ENCODE measurements at regions not wholly inside any gene's neighbourhood (a gene's known extent, or its start where the extent isn't known, plus 50 kb on each side); places are given as distances from the start of the nearest gene placed in this dataset.
"Not testable (repeated sequence)": the region's sequence is repeated elsewhere in the genome, so short reads cannot be mapped to it uniquely, and the experiment has no call there.

GRCh38 chr9:752201-752600 lies 89.3 kb upstream of the DMRT1 start:
- DNase-seq (no peak), ATAC-seq (ENCODE audit: poor library complexity) (no peak)
- Mint-ChIP-seq H3K27ac (no peak overlapping the region), H3K9me3 (no peaks in the 10 kb centered on the region), H3K4me1 (ENCODE audit: low read depth) (peaks cover 48% of the 10 kb centered on the region), H3K36me3 (ENCODE audit: low read depth) (no peaks in the 10 kb centered on the region), H3K27me3 (no peaks in the 10 kb centered on the region), H3K4me3 (no peak overlapping the region)
- H3K9me3 ChIP-seq (ENCODE audit: control insufficient read depth in 1 of 2, insufficient read depth in 1 of 2, low read length in 2 of 2) = no peaks in the 10 kb centered on the region
- TF ChIP-seq CTCF (IDR thresholded peaks at IDR 0.05) = no peak
- H3K4me1 ChIP-seq (ENCODE audit: insufficient read depth, low read length) = peaks cover 22% of the 10 kb centered on the region
- ChIA-PET CTCF (no interaction called here), POLR2A (no interaction called here)
- no peaks in the 10 kb centered on the region for H3K36me3 ChIP-seq (ENCODE audit: insufficient read depth, low read length)
- H3K4me3 ChIP-seq (ENCODE audit: low read length) = no peak overlapping the region
- H3K27ac ChIP-seq (ENCODE audit: low read depth in 1 of 2, low read length in 2 of 2) = no peak overlapping the region
- intact Hi-C loops (cut with DNase I, micrococcal nuclease) = no loop called here
- H3K27me3 ChIP-seq (ENCODE audit: control insufficient read depth in 1 of 2, insufficient read depth in 2 of 2, low read length in 2 of 2) = no peaks in the 10 kb centered on the region

DNA sequence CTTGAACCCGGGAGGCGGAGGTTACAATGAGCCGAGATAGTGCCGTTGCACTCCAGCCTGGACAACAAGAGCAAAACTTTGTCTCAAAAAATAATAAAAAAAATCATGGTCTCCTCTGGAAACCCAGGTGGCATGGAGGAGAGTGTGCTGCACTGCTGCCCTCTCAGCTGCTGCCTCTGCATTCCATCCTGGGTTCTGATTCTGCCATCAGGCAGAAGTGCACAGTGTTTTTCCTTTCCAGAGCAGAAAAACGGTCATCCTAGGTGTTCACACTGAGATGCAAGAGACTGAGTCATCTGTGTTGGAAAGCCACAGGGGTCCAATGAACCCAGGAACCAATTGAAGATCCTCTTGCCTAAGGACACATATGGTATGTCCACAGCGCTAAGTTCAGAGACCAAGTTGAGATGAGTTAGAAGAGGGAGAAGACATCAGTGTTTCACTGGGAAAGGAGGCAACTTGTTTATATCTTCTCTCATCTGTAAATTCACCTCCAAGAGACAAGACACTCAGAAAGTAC lies 88.8 kb upstream of the DMRT1 start:
- Mint-ChIP-seq H3K4me1 (ENCODE audit: low read depth) (peaks cover 42% of the 10 kb centered on the region), H3K4me3 (no peak overlapping the region), H3K27me3 (no peaks in the 10 kb centered on the region), H3K27ac (no peak overlapping the region), H3K9me3 (no peaks in the 10 kb centered on the region), H3K36me3 (ENCODE audit: low read depth) (no peaks in the 10 kb centered on the region)
- no peaks in the 10 kb centered on the region for H3K27me3 ChIP-seq (ENCODE audit: control insufficient read depth in 1 of 2, insufficient read depth in 2 of 2, low read length in 2 of 2)
- intact Hi-C loops (cut with DNase I, micrococcal nuclease) = no loop called here
- no peaks in the 10 kb centered on the region for H3K36me3 ChIP-seq (ENCODE audit: insufficient read depth, low read length)
- CTCF ChIA-PET = no interaction called here
- no peak overlapping the region for H3K27ac ChIP-seq (ENCODE audit: low read depth in 1 of 2, low read length in 2 of 2)
- DNase-seq (no peak), ATAC-seq (ENCODE audit: poor library complexity) (no peak)
- no peak for TF ChIP-seq CTCF (IDR thresholded peaks at IDR 0.05)
- peaks cover 22% of the 10 kb centered on the region for H3K4me1 ChIP-seq (ENCODE audit: insufficient read depth, low read length)
- no peaks in the 10 kb centered on the region for H3K9me3 ChIP-seq (ENCODE audit: control insufficient read depth in 1 of 2, insufficient read depth in 1 of 2, low read length in 2 of 2)
- POLR2A ChIA-PET = no interaction called here
- H3K4me3 ChIP-seq (ENCODE audit: low read length) = no peak overlapping the region

DNA sequence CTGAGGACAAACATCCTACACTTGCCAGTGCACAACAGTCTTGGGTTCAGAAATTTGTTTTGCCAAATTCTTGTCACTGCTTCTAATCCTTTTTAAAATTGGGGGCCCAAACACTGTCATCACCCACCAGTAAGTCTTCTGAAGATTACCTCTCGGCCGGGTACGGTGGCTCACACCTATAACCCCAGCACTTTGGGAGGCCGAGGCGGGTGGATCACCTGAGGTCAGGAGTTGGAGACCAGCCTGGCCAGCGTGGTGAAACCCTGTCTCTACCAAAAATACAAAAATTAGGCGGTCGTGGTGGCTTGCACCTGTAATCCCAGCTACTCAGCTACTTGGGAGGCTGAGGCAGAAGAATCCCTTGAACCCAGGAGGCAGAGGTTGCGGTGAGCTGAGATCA lies 87.8 kb upstream of the DMRT1 start:
- H3K4me1 ChIP-seq (ENCODE audit: insufficient read depth, low read length) = peaks cover 21% of the 10 kb centered on the region
- H3K27me3 ChIP-seq (ENCODE audit: control insufficient read depth in 1 of 2, insufficient read depth in 2 of 2, low read length in 2 of 2); POLR2A ChIA-PET; H3K4me3 ChIP-seq (ENCODE audit: low read length); H3K27ac ChIP-seq (ENCODE audit: low read depth in 1 of 2, low read length in 2 of 2); H3K36me3 ChIP-seq (ENCODE audit: insufficient read depth, low read length); H3K4me3 Mint-ChIP-seq; H3K27me3 Mint-ChIP-seq; H3K27ac Mint-ChIP-seq; H3K9me3 Mint-ChIP-seq; CTCF ChIA-PET; ATAC-seq (ENCODE audit: poor library complexity); intact Hi-C loops (cut with DNase I, micrococcal nuclease); DNase-seq; H3K9me3 ChIP-seq (ENCODE audit: control insufficient read depth in 1 of 2, insufficient read depth in 1 of 2, low read length in 2 of 2); H3K36me3 Mint-ChIP-seq (ENCODE audit: low read depth): not testable (repeated sequence)
- peaks cover 36% of the 10 kb centered on the region for H3K4me1 Mint-ChIP-seq (ENCODE audit: low read depth)

- Mint-ChIP-seq H3K36me3 (ENCODE audit: low read depth) (no peaks in the 10 kb centered on the region), H3K4me1 (ENCODE audit: low read depth) (peaks cover 30% of the 10 kb centered on the region), H3K27ac (no peak overlapping the region), H3K9me3 (no peaks in the 10 kb centered on the region), H3K4me3 (no peak overlapping the region), H3K27me3 (no peaks in the 10 kb centered on the region)
- CTCF ChIA-PET = no interaction called here
- POLR2A ChIA-PET = no interaction called here
- TF ChIP-seq CTCF (IDR thresholded peaks at IDR 0.05) = no peak
- Histone ChIP-seq H3K27ac (ENCODE audit: low read depth in 1 of 2, low read length in 2 of 2) (no peak overlapping the region), H3K4me3 (ENCODE audit: low read length) (no peak overlapping the region), H3K36me3 (ENCODE audit: insufficient read depth, low read length) (no peaks in the 10 kb centered on the region), H3K4me1 (ENCODE audit: insufficient read depth, low read length) (peaks cover 14% of the 10 kb centered on the region), H3K27me3 (ENCODE audit: control insufficient read depth in 1 of 2, insufficient read depth in 2 of 2, low read length in 2 of 2) (no peaks in the 10 kb centered on the region), H3K9me3 (ENCODE audit: control insufficient read depth in 1 of 2, insufficient read depth in 1 of 2, low read length in 2 of 2) (no peaks in the 10 kb centered on the region)
- intact Hi-C loops (cut with DNase I, micrococcal nuclease) = no loop called here
- ATAC-seq (ENCODE audit: poor library complexity) (no peak), DNase-seq (no peak)
Observed at GRCh38 chr9:754150-754931, 87.2 kb upstream of the DMRT1 start.
